HepG2 (cell line): ENCODE measurements at regions not wholly inside any gene's neighbourhood (a gene's known extent, or its start where the extent isn't known, plus 50 kb on each side); places are given as distances from the start of the nearest gene placed in this dataset.

ENCODE experiments used
- ATAC-seq: fragments of 200-7000 bp; cut with Tn5 transposase; 3 replicates; pipeline ENCODE4 v1.9.1; 2020; ENCODE audit warnings: mild to moderate bottlenecking, moderate library complexity
- BruUV-seq: library from RNA; stranded (reverse); fragments of 400-500 nt; replicated peaks from 2 replicates; lab custom pipeline; 2021; lab: Mats Ljungman, UMichigan
- CTCF ChIA-PET: fragments of 300-600 bp; formaldehyde crosslinking; extraction: SDS; loops from one replicate; lab custom pipeline; 2021; ENCODE audit warnings: low total read pairs, inconsistent platforms, low intra/inter-chr PET ratio; lab: Yijun Ruan, JAX
- POLR2A ChIA-PET: fragments of 350-600 bp; sonication (Branson Sonifier 250); formaldehyde crosslinking; loops from one replicate; lab custom pipeline; 2020; ENCODE audit warnings: antibody characterized with exemption, inconsistent platforms; lab: Yijun Ruan, JAX
- DNase-seq: peaks from one replicate; pipeline ENCODE4 v3.0.0-alpha.2; 2015; ENCODE audit warnings: low spot score
- FAIRE-seq: peaks from 3 replicates; lab custom pipeline; 2011; peaks lifted over from hg19 to GRCh38; lab: Jason Lieb, UNC
- H2AFZ ChIP-seq: one replicate; pipeline ENCODE4 v1.6.1; 2011; ENCODE audit warnings: low read length, inconsistent platforms
- H3K27ac ChIP-seq: fragments of 300-600 bp; 3 replicates; pipeline ENCODE4 v1.8.0; 2011; ENCODE audit warnings: mixed run types, mild to moderate bottlenecking, mixed read lengths, low read length, inconsistent platforms; ENCODE audit not compliant: insufficient read depth; ENCODE audit errors: extremely low read length
- H3K27me3 ChIP-seq, 2 experiments: fragments of 200-600 bp in 1 of 2; 2 replicates in 1 of 2; 3 replicates in 1 of 2; pipeline versions ENCODE4 v1.6.0 to v1.8.0; 2011; ENCODE audit warnings: low read length in 2 of 2, mild to moderate bottlenecking in 2 of 2, moderate library complexity in 2 of 2, inconsistent platforms in 1 of 2; ENCODE audit not compliant: insufficient read depth in 2 of 2, control insufficient read depth in 1 of 2
- H3K36me3 ChIP-seq, 2 experiments: fragments of 200-600 bp in 1 of 2; replicated peaks in 1 of 2; 2 replicates in 1 of 2; 3 replicates in 1 of 2; pipeline versions ENCODE4 v1.5.1 to v1.8.0; 2011; ENCODE audit warnings: low read length in 2 of 2, inconsistent platforms in 1 of 2; ENCODE audit not compliant: insufficient read depth in 2 of 2, control insufficient read depth in 1 of 2
- H3K4me1 ChIP-seq: 2 replicates; pipeline ENCODE4 v1.5.1; 2012; ENCODE audit warnings: low read length, inconsistent platforms; ENCODE audit not compliant: insufficient read depth
- H3K4me2 ChIP-seq: 2 replicates; pipeline ENCODE4 v1.6.0; 2011; ENCODE audit warnings: low read depth, low read length, inconsistent platforms
- H3K4me3 ChIP-seq, 3 experiments: fragments of 200-600 bp in 1 of 3; sonication (generic), shearing (Covaris generic) in 1 of 3; replicated peaks in 1 of 3; 2 replicates each; pipeline ENCODE4 v1.5.1; 2011 to 2016; ENCODE audit warnings: low read length in 3 of 3, inconsistent platforms in 2 of 3, low read depth in 2 of 3, mild to moderate bottlenecking in 2 of 3, control low read depth in 1 of 3, mixed read lengths in 1 of 3; ENCODE audit not compliant: insufficient read depth in 1 of 3
- H3K79me2 ChIP-seq: one replicate; pipeline ENCODE4 v1.6.1; 2011; ENCODE audit warnings: low read length, inconsistent platforms; ENCODE audit not compliant: insufficient read depth
- H3K9ac ChIP-seq: 2 replicates; pipeline ENCODE4 v1.6.0; 2011; ENCODE audit warnings: mild to moderate bottlenecking, low read depth, low read length, inconsistent platforms; ENCODE audit not compliant: insufficient read depth
- H3K9me3 ChIP-seq: 2 replicates; pipeline ENCODE4 v1.5.1; 2012; ENCODE audit warnings: mild to moderate bottlenecking, low read length
- H4K20me1 ChIP-seq: 2 replicates; pipeline ENCODE4 v1.6.0; 2011; ENCODE audit warnings: inconsistent platforms, mild to moderate bottlenecking, low read length, moderate library complexity; ENCODE audit not compliant: insufficient read depth
- ATAD3A ChIP-seq: sonication (generic); formaldehyde crosslinking; IDR thresholded peaks from 2 replicates; pipeline ENCODE4 v1.4.0; 2020; ENCODE audit warnings: missing genetic modification reagents
- ELK4 ChIP-seq: sonication (generic); formaldehyde crosslinking; IDR thresholded peaks from 2 replicates; pipeline ENCODE4 v1.9.0; 2021; ENCODE audit warnings: missing genetic modification reagents, borderline replicate concordance
- ETS1 ChIP-seq: sonication (generic); formaldehyde crosslinking; IDR thresholded peaks from 2 replicates; pipeline ENCODE4 v1.4.0; 2020; ENCODE audit warnings: missing genetic modification reagents
- HBP1 ChIP-seq: IDR thresholded peaks from 2 replicates; pipeline ENCODE4 v1.6.1; 2016; ENCODE audit warnings: low read depth, control low read depth
- HNRNPH1 ChIP-seq: fragments of 200-400 bp; formaldehyde crosslinking; optimal IDR thresholded peaks from 2 replicates; pipeline ENCODE3; 2017; ENCODE audit warnings: mild to moderate bottlenecking, low read depth, low read length
- KDM3A ChIP-seq: IDR thresholded peaks from 2 replicates; pipeline ENCODE4 v1.6.1; 2018; ENCODE audit warnings: low read depth, missing compliant biosample characterization
- NFATC3 ChIP-seq: sonication (generic); formaldehyde crosslinking; IDR thresholded peaks from 2 replicates; pipeline ENCODE4 v1.5.1; 2020; ENCODE audit warnings: mild to moderate bottlenecking, missing genetic modification reagents
- NRL ChIP-seq: sonication (generic); formaldehyde crosslinking; IDR thresholded peaks from 2 replicates; pipeline ENCODE4 v1.5.0; 2020; ENCODE audit warnings: missing genetic modification reagents, mild to moderate bottlenecking, moderate library complexity, borderline replicate concordance
- RXRB ChIP-seq: IDR thresholded peaks from 2 replicates; pipeline ENCODE4 v1.6.1; 2016; ENCODE audit warnings: borderline replicate concordance, missing genetic modification reagents, missing compliant biosample characterization
- SNAPC4 ChIP-seq: sonication (generic); formaldehyde crosslinking; IDR thresholded peaks from 2 replicates; pipeline ENCODE4 v1.4.0; 2020; ENCODE audit warnings: mild to moderate bottlenecking, missing genetic modification reagents
- SP1 ChIP-seq, 2 experiments: fragments of 450-650 bp in 1 of 2; sonication (generic) in 1 of 2; formaldehyde crosslinking in 1 of 2; IDR thresholded peaks; 2 replicates each; pipeline versions ENCODE4 v1.4.0 to v1.6.1; 2016 to 2020; ENCODE audit warnings: missing genetic modification reagents in 1 of 2
- TBP ChIP-seq: sonication (generic); formaldehyde crosslinking; IDR thresholded peaks from 2 replicates; pipeline ENCODE4 v1.5.0; 2020; ENCODE audit warnings: missing genetic modification reagents
- ZNF138 ChIP-seq: sonication (generic); formaldehyde crosslinking; IDR thresholded peaks from 2 replicates; pipeline ENCODE4 v1.5.0; 2020; ENCODE audit warnings: mild to moderate bottlenecking, low read depth, missing genetic modification reagents
- WGBS: methylation state at CpG from one replicate; pipeline ENCODE4 v1.1.6; 2017; ENCODE audit warnings: low lambda C conversion rate; 5-methylcytosine and 5-hydroxymethylcytosine counted together
- in situ Hi-C: cut with HindIII; loops from 2 replicates; pipeline ENCODE4 v1.10.0; 2017; ENCODE audit warnings: low pct_unique_long_range_greater_than_20kb; ENCODE audit not compliant: extremely low pct_ligation_motif_present
- intact Hi-C: fragments of 100-400 bp; cut with micrococcal nuclease; formaldehyde crosslinking; loops from one replicate; pipeline ENCODE4 v1.10.0; 2022; ENCODE audit not compliant: unreplicated experiment

- TF ChIP-seq SNAPC4 (CRISPR knock-in tag): no peak
Measured at GRCh38 chr1:82079607-82080006, 278.9 kb downstream of the ADGRL2 start (continued).

GRCh38 chr1:82073659-82074058, 272.9 kb downstream of the ADGRL2 start:
- in situ Hi-C loops (no loop called here), intact Hi-C loops (no loop called here)
- no peak for FAIRE-seq
- TF ChIP-seq ATAD3A: no peak
- no peak for TF ChIP-seq KDM3A
- no peak for TF ChIP-seq NRL
- TF ChIP-seq HBP1: no peak
- TF ChIP-seq TBP: no peak
- no peak for TF ChIP-seq ZNF138 (CRISPR knock-in tag)
- TF ChIP-seq HNRNPH1: no peak
- TF ChIP-seq SP1 (IDR thresholded peaks at IDR 0.05): no peak
- TF ChIP-seq SP1 (CRISPR knock-in tag; IDR thresholded peaks at IDR 0.05): no peak
- TF ChIP-seq NFATC3 (CRISPR knock-in tag): no peak
- TF ChIP-seq RXRB: no peak
- TF ChIP-seq ELK4 (CRISPR knock-in tag): no peak
- no peak for TF ChIP-seq ETS1 (CRISPR knock-in tag)

More at GRCh38 chr1:82073659-82074058, 272.9 kb downstream of the ADGRL2 start:
- POLR2A ChIA-PET: no interaction called here
- no TSS peak for BruUV-seq
- Histone ChIP-seq H3K9me3 (peaks cover 25% of the 10 kb centered on the region; the same call in 1 of the 2 replicates), H3K9ac (no peak overlapping the region), H3K4me3 (no peak overlapping the region), H3K36me3 (no peaks in the 10 kb centered on the region), H3K27ac (no peak overlapping the region), H4K20me1 (no peaks in the 10 kb centered on the region), H3K4me2 (no peak overlapping the region), H3K79me2 (no peaks in the 10 kb centered on the region), H3K27me3 (no peaks in the 10 kb centered on the region), H2AFZ (no peak overlapping the region), H3K4me1 (no peaks in the 10 kb centered on the region)
- DNase-seq (no peak), ATAC-seq (no peak)
- CTCF ChIA-PET: no interaction called here
- 19% methylated on average over 1 of the region's 1 CpG for WGBS
